CD4-positive, alpha-beta T cell treated with Interleukin-1 beta for 1 hour (primary cell): ENCODE measurements at regions not wholly inside any gene's neighbourhood (a gene's known extent, or its start where the extent isn't known, plus 50 kb on each side); places are given as distances from the start of the nearest gene placed in this dataset.
"Not testable (repeated sequence)": the region's sequence is repeated elsewhere in the genome, so short reads cannot be mapped to it uniquely, and the experiment has no call there.

Source experiments
- DNase-seq, 2 donors: peaks; one replicate each; pipeline ENCODE4 v3.0.0-alpha.2; 2020 to 2022

DNA sequence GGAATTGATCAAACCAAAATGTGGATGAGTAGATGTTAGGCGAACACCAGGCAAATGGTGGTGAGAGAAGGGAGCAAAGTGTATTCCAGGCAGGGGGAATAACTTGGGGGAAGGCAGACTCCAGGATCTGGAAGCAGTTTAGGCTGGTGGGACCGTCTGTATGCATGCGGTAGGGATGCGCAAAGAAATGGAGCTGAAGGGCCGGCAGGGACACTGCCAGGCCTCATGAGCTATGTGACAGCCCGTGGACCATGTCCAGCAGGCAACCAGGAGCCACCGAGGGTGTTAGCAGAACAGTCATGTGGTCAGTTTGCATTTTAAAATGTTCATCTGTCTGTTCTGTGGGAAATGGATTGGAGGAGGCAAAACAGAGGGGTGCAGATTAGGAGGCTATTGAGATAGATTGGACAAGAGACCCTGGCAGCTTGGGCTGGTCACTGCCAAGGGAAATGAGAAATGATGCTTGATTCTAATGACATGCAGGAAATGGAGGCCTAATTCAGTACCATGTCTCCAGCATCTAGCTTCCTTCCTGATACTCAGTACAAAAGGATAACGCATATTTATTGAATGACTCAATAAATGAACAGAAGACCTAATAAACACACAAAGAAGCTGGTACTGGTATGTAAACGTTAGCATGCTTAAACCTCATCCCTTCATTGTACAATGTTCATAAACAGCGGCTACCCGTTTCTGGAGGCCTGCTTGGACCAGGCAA is 412.4 kb downstream of the BUD13 start:
- DNase-seq: no peak

DNA sequence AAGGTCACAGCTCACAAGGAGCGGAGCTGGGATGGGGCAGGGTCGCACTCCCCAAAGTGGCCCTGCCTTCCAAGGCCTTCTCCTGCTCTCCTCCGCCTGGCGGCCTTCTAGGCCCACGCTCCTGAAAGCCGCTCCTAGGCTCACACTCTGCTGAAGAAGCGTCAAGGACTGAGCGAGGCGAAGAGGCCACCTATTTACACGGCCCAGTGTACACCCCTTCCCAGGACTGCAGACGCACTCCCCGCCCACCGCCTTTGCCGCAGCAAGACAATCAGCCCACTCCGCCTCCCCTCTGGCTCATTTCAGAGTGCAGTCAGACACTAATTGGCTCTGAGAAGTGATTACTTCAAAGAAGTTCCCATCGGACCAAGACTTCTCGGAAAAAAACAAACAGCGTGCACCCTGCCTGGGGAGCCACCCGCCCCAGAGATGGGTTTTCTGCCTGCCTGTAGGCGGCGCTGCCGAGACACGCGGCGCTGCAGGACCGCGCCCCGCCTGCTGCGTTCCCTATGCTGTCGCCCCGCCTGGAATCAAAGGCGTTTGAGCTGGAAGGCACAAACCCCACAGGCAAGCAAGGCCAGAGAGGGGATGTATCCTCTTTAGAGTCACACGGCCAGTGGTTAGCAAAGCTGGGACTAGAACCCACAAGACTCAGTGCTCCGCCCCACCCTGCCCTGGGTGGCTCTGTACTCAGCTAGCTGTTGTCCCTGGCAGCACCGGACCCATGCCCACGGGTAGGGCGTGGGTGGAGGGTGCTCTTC is 414.8 kb downstream of the BUD13 start:
- no peak for DNase-seq

DNA sequence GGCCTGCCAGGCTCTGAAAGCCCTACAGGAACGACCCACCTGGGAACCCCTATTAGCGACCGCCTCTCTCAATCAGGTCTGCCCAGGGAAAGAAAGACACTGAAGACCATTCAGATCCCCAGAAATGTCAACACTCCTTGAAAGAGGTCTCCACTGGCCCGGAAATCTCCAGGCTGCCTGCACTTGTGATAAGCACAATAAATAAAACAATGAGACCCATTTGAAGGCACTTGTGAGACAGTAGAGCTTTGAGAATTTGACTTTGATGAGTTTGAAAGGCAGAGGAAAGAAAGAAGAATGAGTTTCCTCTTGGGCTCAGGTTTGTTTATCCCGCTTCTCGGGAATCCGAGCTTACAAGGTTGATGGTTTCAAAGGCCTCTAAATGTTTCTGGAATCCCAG is 416.3 kb downstream of the BUD13 start:
- DNase-seq: no peak

- DNase-seq: no peak
Measured at GRCh38 chr11:116355104-116355503, 417.7 kb downstream of the BUD13 start.

- no peak for DNase-seq
Measured at GRCh38 chr11:116353589-116353988, 419.2 kb downstream of the BUD13 start.

- no peak for DNase-seq
Measured at GRCh38 chr11:116352881-116353280, 419.9 kb downstream of the BUD13 start.

- DNase-seq: peak; percentile 1 to 34
Measured at GRCh38 chr11:116348226-116348625, 424.6 kb downstream of the BUD13 start.

- DNase-seq: no peak
Measured at GRCh38 chr11:116345575-116345974, 427.2 kb downstream of the BUD13 start.

DNA sequence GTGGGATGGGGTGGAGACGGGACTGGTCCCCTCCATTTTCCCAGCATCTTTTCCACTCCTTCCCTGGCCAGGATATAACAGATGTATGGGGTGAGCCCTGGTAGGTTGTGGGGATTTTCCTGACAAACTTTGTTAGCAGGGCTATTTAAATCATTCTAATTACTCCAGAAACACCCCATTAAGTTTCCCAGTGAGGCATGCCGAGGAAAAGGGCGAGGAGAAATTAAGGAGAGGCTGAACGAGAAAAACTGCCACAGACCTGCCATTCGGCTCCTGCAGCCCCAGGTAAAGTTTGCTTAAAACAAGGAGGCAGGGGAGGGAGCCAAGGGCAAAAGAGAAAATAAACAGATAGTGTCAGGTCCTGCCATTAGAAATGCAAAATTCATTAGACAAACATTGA is 428.2 kb downstream of the BUD13 start:
- DNase-seq: no peak

- no peak for DNase-seq
Measured at GRCh38 chr11:116343270-116343669, 429.5 kb downstream of the BUD13 start.

- no peak for DNase-seq
Measured at GRCh38 chr11:116342148-116342547, 430.6 kb downstream of the BUD13 start.

- DNase-seq: no peak
Measured at GRCh38 chr11:116339306-116340098, 433.3 kb downstream of the BUD13 start.

- DNase-seq: not testable (repeated sequence)
Measured at GRCh38 chr11:116338500-116338899, 434.3 kb downstream of the BUD13 start.

- no peak for DNase-seq
Measured at GRCh38 chr11:116336540-116336939, 436.2 kb downstream of the BUD13 start.

GRCh38 chr11:116335891-116336290 is 436.9 kb downstream of the BUD13 start:
- DNase-seq: no peak

GRCh38 chr11:116335078-116335477 is 437.7 kb downstream of the BUD13 start:
- no peak for DNase-seq

GRCh38 chr11:116334596-116334995 is 438.2 kb downstream of the BUD13 start:
- no peak for DNase-seq

DNA sequence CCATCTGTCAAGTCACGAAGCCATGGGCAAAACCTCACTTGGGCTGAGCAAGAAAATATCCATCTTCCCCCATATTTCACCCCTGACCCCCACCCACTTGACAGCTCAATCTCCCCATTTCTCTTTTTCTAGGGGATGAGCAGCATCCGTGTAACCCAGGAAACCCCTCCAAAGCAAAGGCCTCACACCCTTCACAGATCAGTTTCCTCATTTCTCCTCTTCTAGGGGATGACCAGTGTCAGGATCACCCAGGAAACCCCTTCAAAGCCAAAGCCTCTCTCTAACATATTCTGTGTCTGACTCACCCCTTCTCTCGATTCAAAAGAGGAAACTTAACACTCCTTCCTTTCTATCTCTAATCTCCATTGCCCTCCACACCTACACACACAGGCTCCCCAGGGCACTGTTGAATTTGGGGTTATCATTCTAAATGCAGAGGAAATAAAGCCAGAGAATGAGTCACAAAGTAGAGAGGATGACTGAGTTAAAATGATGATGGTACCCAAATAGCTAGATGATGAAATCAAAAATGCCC is 439.7 kb downstream of the BUD13 start:
- DNase-seq: no peak

GRCh38 chr11:116332391-116332790 is 440.4 kb downstream of the BUD13 start:
- no peak for DNase-seq

DNA sequence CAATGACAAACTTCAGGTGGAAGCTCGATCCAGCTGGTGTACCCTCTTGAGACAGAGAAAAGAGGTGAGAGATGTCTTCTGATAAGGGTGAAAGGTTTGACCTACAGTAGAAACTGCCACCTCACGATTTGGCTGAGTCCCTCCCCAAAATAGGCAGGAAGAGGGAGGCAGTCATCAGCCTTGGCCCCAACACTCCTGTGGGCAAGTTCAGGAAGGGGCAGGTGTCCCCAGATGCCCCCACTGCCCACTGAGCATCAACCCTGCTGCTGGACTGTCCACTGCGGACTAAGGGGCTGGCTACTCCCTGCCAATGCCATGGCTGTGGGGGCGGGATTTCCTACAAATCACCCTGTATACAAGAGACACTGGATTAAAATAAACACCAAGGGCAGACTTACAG is 441.4 kb downstream of the BUD13 start:
- DNase-seq: no peak

GRCh38 chr11:116330439-116331185 is 442.2 kb downstream of the BUD13 start:
- no peak for DNase-seq

DNA sequence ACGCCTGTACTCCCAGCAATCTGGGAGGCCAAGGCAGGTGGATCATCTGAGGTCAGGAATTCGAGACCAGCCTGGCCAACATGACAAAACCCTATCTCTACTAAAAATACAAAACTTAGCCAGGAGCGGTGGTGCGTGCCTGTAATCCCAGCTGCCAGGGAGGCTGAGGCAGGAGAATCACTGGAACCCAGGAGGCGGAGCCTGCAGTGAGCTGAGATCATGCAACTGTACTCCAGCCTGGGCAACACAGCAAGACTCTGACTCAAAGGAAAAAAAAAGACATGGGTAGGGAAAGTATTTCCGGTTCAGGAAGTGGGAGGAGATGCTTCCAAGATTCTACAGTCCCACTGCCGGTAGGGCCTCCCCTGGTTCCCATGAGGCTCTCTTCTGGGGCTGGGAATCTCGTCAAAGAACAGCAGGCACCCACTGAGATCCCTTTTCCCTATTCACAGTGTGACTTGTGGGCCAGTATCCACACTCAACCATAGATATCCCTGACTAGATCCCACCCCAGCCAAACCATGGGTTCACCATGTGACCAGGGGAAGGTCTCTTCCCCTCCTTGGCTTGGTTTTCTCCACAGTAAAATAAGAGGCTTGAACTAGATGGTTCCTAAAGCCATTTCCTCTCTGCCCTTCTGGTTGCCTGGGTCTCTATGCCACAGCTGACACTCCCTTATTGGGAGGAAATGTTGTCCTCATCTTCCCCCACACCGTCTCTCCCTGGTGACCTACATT is 443.3 kb downstream of the BUD13 start:
- no peak for DNase-seq
